ENCODE measurements at regions not wholly inside any gene's neighbourhood (a gene's known extent, or its start where the extent isn't known, plus 50 kb on each side); places are given as distances from the start of the nearest gene placed in this dataset.

DNA sequence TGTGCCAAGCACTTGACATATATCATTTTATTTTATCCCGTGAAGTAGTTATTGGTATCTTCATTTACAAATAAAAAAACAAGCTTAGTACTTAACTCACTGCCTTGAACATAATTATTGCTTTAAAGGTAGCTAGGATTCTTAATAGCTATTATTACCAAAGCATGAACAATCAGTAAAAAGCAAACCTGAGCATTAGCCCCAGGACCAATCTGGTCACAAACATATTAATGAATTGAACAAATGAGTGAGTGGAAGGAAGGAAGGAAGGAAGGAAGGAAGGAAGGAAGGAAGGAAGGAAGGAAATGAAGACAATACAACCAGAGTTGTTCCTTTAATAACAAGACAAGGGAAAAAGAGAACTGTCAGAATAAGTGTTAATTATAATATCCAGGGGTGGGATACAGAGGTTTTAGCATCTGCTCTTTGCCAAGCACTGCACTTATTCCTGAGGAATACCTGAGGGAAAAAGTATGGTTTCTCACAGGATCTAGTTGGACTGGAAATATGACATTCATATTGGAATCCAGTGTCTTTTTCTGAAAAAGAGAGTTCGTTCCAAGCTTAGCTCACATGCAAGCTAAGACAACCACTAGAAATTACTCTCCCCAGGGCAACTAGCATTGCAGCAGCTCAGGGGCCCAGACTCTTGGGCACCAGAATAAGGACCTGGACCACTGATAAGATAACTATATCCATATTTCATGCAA, 172.9 kb upstream of the MGMT start:
- TF ChIP-seq POLR2A (IDR thresholded peaks at IDR 0.05; ENCODE audit: low read length) = no peak
- no peak for TF ChIP-seq GATA1 (IDR thresholded peaks at IDR 0.05; ENCODE audit: low read depth, low read length)
- DNase-seq = no peak

- DNase-seq = no peak
- TF ChIP-seq GATA1 (IDR thresholded peaks at IDR 0.05; ENCODE audit: low read depth, low read length) = no peak
- TF ChIP-seq POLR2A (IDR thresholded peaks at IDR 0.05; ENCODE audit: low read length) = no peak
Measured at GRCh38 chr10:129294944-129295343, 172.1 kb upstream of the MGMT start.

DNA sequence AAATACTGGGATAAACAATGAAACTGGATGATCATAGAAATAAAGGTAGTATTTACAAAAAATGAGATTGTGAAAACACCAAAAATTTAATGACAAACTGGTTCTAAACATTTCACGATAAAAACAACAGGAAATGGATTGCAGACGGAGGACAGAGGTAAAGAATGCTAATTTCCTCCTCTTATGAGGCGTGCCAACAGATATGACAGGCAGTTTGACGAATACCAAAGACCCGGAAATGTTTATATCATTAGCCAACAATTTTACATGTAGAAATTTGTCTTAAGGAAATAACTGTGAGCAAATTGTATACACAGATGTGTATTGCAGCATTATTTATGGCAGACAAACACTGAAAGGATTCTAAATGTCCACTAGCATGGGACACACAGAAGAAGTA, 162.0 kb upstream of the MGMT start:
- DNase-seq = no peak
- no peak for TF ChIP-seq POLR2A (IDR thresholded peaks at IDR 0.05; ENCODE audit: low read length)
- no peak for TF ChIP-seq GATA1 (IDR thresholded peaks at IDR 0.05; ENCODE audit: low read depth, low read length)

- TF ChIP-seq GATA1 (IDR thresholded peaks at IDR 0.05; ENCODE audit: low read depth, low read length) (no peak), POLR2A (IDR thresholded peaks at IDR 0.05; ENCODE audit: low read length) (no peak)
- DNase-seq = no peak
Measured at GRCh38 chr10:129307141-129307540, 159.9 kb upstream of the MGMT start.

DNA sequence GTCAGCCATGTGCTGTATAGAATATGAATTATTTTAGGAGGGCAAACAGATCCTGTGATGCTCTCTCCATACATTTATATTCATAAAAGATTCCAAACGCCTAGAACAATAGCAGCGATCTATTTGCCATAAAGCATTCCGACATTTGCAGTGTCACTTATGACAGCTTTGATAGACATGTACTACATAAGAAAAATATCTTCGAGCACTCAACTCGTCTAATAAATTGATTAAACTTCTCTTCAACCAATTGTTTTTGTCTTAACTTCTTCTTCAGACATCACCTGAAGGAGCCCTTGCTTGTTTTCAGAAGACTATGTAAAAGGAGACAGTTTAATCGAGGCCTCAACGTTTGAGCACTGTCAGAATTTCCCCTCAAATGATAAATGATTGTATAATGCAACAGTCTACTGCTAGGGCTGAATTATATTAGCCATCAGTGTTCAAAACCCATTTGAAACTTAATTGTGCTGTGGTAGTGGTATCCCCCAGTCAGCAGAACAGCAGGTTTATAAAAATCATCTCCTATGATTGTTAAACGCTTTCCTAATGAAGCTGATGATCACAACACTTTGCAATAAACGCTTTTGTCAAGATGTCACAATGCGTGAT, 158.0 kb upstream of the MGMT start:
- no peak for DNase-seq
- no peak for TF ChIP-seq POLR2A (IDR thresholded peaks at IDR 0.05; ENCODE audit: low read length)
- TF ChIP-seq GATA1 (IDR thresholded peaks at IDR 0.05; ENCODE audit: low read depth, low read length) = no peak

DNA sequence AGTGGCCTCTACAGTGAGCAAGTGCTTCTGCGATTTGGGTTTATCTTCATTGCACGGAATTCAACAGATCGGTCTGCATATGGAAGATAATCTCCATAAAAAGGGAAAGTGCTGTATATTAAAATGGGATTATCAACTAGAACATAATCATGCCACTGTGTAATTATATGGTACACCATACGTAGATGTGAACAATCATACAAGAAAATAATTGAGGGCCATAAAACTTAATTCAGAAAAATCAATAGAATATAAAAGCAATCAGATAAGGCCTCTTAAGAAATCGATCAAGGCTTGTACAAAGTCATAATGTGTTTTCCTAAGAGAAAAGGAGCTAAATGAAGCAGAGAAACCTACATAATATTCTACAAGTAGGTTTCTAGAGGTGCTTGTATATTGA, 157.5 kb upstream of the MGMT start:
- TF ChIP-seq GATA1 (IDR thresholded peaks at IDR 0.05; ENCODE audit: low read depth, low read length) (no peak), POLR2A (IDR thresholded peaks at IDR 0.05; ENCODE audit: low read length) (no peak)
- DNase-seq = no peak

DNA sequence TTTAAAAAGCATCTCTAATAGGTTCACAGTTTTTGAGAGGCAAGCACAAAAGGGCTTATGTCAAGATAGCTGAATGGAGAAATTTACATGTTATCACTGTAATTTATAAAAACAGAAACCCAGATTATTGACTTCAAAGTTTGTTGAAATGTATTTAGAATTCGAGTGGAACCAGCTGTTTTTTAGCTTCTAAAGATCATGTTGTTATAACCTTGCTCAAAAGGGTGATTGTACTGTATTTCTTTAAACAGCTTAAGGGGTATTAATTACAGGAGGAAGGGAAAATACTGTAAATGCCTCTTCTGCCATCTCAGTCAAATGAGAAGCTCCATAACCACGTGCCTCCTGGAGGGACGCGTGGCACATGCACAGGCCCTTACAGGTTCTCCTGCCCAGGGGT, 156.2 kb upstream of the MGMT start:
- no peak for DNase-seq
- TF ChIP-seq POLR2A (IDR thresholded peaks at IDR 0.05; ENCODE audit: low read length) (no peak), GATA1 (IDR thresholded peaks at IDR 0.05; ENCODE audit: low read depth, low read length) (no peak)

DNA sequence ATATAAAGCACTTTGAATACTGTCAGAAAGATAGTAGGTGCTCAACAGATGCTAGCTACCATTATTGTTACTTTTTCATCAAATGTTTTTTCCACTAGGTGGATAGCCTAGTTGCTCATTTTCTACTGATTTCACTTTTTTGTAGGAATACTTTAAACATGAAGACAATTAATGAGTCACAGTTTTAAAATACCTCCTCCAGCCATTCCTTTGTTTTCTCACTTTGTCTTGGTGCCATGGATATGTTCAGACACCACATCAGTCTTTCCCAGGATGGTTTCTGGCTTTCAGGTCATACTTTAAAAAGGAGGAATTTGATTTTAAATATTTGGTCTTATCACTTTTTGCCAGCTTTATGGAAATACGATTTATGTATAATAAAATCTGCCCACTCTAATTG, 147.1 kb upstream of the MGMT start:
- no peak for DNase-seq
- no peak for TF ChIP-seq GATA1 (IDR thresholded peaks at IDR 0.05; ENCODE audit: low read depth, low read length)
- TF ChIP-seq POLR2A (IDR thresholded peaks at IDR 0.05; ENCODE audit: low read length) = no peak

GRCh38 chr10:129320340-129320739, 146.7 kb upstream of the MGMT start:
- DNase-seq = no peak
- TF ChIP-seq GATA1 (IDR thresholded peaks at IDR 0.05; ENCODE audit: low read depth, low read length) = no peak
- TF ChIP-seq POLR2A (IDR thresholded peaks at IDR 0.05; ENCODE audit: low read length) = no peak

GRCh38 chr10:129321727-129322126, 145.3 kb upstream of the MGMT start:
- TF ChIP-seq POLR2A (IDR thresholded peaks at IDR 0.05; ENCODE audit: low read length) (no peak), GATA1 (IDR thresholded peaks at IDR 0.05; ENCODE audit: low read depth, low read length) (no peak)

GRCh38 chr10:129322933-129323820, 143.9 kb upstream of the MGMT start:
- no peak for DNase-seq
- no peak for TF ChIP-seq POLR2A (IDR thresholded peaks at IDR 0.05; ENCODE audit: low read length)
- no peak for TF ChIP-seq GATA1 (IDR thresholded peaks at IDR 0.05; ENCODE audit: low read depth, low read length)

More at GRCh38 chr10:129321727-129322126, 145.3 kb upstream of the MGMT start:
- no peak for DNase-seq

DNA sequence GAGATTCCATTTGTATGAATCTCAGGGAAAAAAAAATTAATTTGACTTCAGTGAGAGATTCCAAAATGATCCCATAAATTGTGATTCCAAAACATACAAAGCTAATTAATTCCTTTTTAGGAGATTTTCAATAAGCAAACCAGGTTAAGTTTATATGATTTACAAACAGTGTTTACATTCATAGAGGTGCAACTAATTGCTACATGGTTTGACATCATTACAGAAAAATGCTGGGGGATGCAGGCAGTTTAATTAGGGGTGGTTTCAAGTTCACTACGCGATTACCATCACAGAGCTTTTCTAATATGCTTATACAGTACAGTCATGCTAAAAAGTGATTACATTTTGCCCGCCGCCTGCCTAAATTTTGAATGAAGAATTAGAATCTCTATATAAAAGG, 143.2 kb upstream of the MGMT start:
- DNase-seq = no peak
- TF ChIP-seq GATA1 (IDR thresholded peaks at IDR 0.05; ENCODE audit: low read depth, low read length) (no peak), POLR2A (IDR thresholded peaks at IDR 0.05; ENCODE audit: low read length) (no peak)

- no peak for TF ChIP-seq GATA1 (IDR thresholded peaks at IDR 0.05; ENCODE audit: low read depth, low read length)
- TF ChIP-seq POLR2A (IDR thresholded peaks at IDR 0.05; ENCODE audit: low read length) = no peak
- no peak for DNase-seq
Measured at GRCh38 chr10:129325893-129326292, 141.1 kb upstream of the MGMT start.

GRCh38 chr10:129328546-129328945, 138.5 kb upstream of the MGMT start:
- no peak for DNase-seq
- no peak for TF ChIP-seq POLR2A (IDR thresholded peaks at IDR 0.05; ENCODE audit: low read length)
- TF ChIP-seq GATA1 (IDR thresholded peaks at IDR 0.05; ENCODE audit: low read depth, low read length) = no peak

Data from erythroblast (primary cell).